Osteocyte (in vitro differentiated cells): ENCODE measurements at regions not wholly inside any gene's neighbourhood (a gene's known extent, or its start where the extent isn't known, plus 50 kb on each side); places are given as distances from the start of the nearest gene placed in this dataset.
A peak's percentile ranks its signal among the peaks of the same experiment; 100 is the strongest.

Experiments
- DNase-seq: peaks from one replicate; pipeline ENCODE4 v3.0.0; 2021; ENCODE audit warnings: mixed read lengths; ENCODE audit not compliant: unreplicated experiment; ENCODE audit errors: extremely low spot score
- H3K27ac Mint-ChIP-seq: one replicate; pipeline ENCODE4 v1.8.0; 2021; ENCODE audit warnings: mild to moderate bottlenecking, mixed read lengths; ENCODE audit not compliant: unreplicated experiment
- H3K27me3 Mint-ChIP-seq: one replicate; pipeline ENCODE4 v1.8.0; 2021; ENCODE audit warnings: mixed read lengths; ENCODE audit not compliant: unreplicated experiment
- H3K36me3 Mint-ChIP-seq: one replicate; pipeline ENCODE4 v1.8.0; 2021; ENCODE audit warnings: mixed read lengths; ENCODE audit not compliant: unreplicated experiment
- H3K4me1 Mint-ChIP-seq: one replicate; pipeline ENCODE4 v1.8.0; 2021; ENCODE audit warnings: mixed read lengths; ENCODE audit not compliant: unreplicated experiment
- H3K4me3 Mint-ChIP-seq: one replicate; pipeline ENCODE4 v1.8.0; 2021; ENCODE audit warnings: mild to moderate bottlenecking, moderate library complexity, mixed read lengths; ENCODE audit not compliant: unreplicated experiment
- H3K9me3 Mint-ChIP-seq: one replicate; pipeline ENCODE4 v1.8.0; 2021; ENCODE audit warnings: mixed read lengths; ENCODE audit not compliant: unreplicated experiment
- TF ChIP-seq, protein P1 (sequence below): fragments of 200-600 bp; sonication (generic); IDR thresholded peaks from 2 replicates; pipeline ENCODE4 v1.5.0; 2021; ENCODE audit warnings: antibody characterized with exemption, mild to moderate bottlenecking, moderate library complexity

DNA sequence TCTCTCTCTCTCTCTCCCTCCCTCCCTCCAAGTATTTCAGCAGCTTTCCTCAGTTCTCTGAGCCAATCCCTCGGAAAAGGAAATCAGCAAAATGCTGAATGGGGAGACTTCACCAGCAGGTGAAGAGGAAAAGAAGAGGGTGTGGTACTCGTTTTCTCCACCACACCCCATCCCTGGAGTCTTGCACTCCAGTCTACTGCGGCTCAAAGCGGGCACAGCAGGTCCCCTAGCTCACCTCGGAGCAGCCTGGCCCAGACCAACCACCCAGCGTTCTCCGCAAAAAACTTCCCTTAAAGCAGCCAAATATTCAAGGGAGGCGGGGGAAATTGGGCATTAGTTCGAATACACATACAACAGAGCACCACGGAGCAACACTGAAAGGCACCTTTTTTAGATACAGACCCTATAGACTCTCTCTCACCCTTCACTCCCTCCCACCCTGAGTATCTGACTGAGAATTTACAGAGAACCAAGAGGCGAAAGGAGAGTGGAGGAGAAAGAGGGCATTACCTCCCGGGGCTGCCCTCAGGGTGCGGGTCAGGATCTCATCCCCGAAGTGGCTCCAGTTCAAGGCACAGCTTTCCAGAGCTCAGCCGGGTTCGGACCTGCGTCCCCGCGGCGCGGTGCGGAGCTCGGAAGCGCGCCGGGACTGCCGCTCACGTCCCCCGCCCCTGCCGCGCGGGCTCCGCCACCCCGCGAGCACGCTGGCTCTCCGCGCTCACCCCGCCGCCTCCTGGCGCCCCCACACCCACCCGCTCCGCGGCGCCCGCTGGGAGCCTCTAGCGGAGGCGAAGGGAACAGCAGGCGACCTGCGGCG is 1638.5 kb upstream of the C9orf72 start:
- no peak overlapping the region for H3K4me3 Mint-ChIP-seq
- H3K4me1 Mint-ChIP-seq = peaks cover 13% of the 10 kb centered on the region
- no peak for DNase-seq
- H3K9me3 Mint-ChIP-seq = no peaks in the 10 kb centered on the region
- H3K36me3 Mint-ChIP-seq = no peaks in the 10 kb centered on the region
- peaks cover 61% of the 10 kb centered on the region for H3K27me3 Mint-ChIP-seq
- no peak overlapping the region for H3K27ac Mint-ChIP-seq
- TF ChIP-seq, protein P1, sequence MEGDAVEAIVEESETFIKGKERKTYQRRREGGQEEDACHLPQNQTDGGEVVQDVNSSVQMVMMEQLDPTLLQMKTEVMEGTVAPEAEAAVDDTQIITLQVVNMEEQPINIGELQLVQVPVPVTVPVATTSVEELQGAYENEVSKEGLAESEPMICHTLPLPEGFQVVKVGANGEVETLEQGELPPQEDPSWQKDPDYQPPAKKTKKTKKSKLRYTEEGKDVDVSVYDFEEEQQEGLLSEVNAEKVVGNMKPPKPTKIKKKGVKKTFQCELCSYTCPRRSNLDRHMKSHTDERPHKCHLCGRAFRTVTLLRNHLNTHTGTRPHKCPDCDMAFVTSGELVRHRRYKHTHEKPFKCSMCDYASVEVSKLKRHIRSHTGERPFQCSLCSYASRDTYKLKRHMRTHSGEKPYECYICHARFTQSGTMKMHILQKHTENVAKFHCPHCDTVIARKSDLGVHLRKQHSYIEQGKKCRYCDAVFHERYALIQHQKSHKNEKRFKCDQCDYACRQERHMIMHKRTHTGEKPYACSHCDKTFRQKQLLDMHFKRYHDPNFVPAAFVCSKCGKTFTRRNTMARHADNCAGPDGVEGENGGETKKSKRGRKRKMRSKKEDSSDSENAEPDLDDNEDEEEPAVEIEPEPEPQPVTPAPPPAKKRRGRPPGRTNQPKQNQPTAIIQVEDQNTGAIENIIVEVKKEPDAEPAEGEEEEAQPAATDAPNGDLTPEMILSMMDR = peak; percentile 74

DNA sequence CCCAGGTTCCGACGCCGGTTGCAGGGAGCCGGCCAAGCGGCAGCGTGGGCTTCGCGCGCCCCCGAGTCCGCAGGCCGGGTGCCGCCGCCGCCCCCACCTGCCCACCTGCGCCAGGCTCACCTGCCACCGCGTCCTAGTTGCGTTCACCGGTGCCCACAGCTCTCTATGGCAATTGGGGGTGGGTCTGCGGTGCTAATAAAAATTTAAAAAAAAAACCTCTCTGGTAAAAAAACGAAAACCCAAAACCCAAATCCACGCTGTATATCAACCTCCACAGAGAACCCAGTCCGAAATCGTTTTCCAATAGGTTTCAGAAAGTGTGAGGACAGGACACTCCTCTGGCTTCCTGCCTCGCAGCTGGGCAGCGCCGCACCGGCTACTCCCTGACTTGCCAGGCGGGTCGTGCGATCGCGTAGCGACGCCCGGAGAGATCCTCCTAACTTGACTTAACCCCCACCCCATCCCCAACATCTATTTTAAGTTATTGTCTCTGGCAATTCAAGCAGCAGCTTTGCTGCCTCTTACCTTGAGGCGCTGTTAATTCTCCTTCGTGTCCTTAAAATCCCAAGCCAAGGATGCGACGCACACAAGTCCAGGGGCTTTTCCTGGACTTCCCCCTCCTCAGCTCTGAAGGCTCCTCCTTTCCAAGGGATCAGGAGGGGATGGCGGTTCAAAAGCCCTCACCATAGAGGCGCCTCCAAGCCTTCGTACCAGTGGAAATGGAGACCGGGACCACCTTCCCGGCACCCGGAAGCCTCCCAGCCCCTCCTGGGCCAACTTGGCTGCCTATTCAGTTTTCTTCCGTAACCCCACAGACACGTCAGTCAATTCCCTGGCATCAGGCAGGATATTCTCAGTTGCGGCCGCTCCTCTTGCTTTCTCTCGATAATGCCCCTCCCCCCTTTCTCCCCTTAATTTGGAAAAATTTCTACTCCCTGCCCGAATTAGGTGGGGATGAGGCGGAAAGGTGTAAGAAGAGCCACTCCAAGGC is 1639.4 kb upstream of the C9orf72 start:
- Mint-ChIP-seq H3K4me3 (peak overlapping the region; percentile 64), H3K4me1 (peaks cover 13% of the 10 kb centered on the region), H3K9me3 (no peaks in the 10 kb centered on the region), H3K36me3 (no peaks in the 10 kb centered on the region), H3K27ac (no peak overlapping the region), H3K27me3 (peaks cover 68% of the 10 kb centered on the region)
- TF ChIP-seq, protein P1 = peak; percentile 26
- DNase-seq = no peak

DNA sequence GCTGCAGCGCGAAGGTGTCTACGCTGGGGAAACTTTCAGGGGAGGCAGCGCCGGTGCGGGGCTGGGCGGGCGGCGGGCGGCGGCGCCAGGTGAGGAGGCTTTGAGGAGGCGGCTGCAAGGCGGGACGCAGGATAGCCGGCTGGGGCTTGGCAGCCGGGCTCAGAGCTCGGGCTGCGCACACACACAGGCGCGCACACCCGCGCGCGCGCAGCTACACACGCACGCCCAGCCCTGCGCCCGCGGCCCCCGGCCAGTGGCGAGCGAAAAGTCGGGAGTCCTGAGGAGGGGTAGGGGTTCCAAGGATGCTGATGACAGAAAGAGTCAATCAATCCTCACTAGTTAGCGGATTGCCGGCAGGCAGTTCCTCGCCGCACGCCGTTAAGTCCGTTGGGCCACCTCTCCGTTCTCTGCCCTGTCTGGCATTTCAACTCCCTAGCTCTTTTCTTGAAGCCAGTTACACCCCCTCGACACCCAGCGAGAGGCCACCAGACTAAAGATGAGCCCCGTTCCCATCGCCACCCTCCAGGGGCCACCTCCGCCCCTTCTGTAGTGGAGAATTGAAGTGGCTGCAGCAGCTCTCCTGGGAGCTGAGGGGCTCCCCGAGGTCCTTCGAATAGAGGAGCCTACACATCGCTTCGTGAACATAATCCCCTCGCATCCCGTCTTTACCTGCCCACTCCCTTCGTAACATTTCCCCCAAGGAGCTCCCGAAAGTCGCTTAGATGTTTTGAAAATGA is 1640.3 kb upstream of the C9orf72 start, which contains the start of gene LINGO2:
Gene LINGO2 (minus strand): TSS at position 185 of the 737 bp plus-strand sequence.
- Mint-ChIP-seq H3K36me3 (no peaks in the 10 kb centered on the region), H3K4me1 (peaks cover 13% of the 10 kb centered on the region), H3K9me3 (no peaks in the 10 kb centered on the region), H3K4me3 (peak within 1 kb of the TSS; percentile 64), H3K27me3 (peaks cover 70% of the 10 kb centered on the region), H3K27ac (no peak within 1 kb of the TSS)
- TF ChIP-seq, protein P1 = no peak
- no peak for DNase-seq

DNA sequence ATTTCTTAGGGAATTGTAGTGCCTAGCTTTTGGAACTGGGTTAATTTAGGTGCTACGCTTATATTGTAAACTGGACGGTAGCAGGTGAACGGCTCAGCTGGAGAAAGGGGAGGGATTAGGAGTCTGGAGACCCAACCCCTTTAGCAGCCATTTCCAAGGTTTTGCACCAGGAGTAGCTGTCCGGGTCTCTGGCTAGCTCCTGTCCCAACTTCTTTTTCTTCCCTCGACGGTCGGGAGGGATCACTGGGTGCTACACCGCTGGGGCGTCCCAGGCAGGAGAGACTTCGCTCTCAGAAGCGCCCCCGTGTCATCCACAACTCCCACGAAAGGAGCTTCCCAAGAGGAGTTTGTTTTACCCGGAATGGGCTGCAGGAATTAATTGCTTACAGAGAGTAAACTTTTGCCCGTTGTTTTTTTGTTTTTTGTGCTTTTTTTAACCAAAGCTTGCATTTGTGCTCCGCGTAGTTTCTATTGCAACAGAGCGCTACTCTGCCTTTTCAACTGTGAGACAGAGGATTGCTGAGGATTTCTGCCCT is 1640.9 kb upstream of the C9orf72 start:
- Mint-ChIP-seq H3K27me3 (peaks cover 70% of the 10 kb centered on the region), H3K4me3 (no peak overlapping the region), H3K27ac (no peak overlapping the region), H3K36me3 (no peaks in the 10 kb centered on the region), H3K4me1 (peaks cover 13% of the 10 kb centered on the region), H3K9me3 (no peaks in the 10 kb centered on the region)
- no peak for DNase-seq
- TF ChIP-seq, protein P1 = no peak
